Renal cortical epithelial cell (primary cell): ENCODE measurements at regions not wholly inside any gene's neighbourhood (a gene's known extent, or its start where the extent isn't known, plus 50 kb on each side); places are given as distances from the start of the nearest gene placed in this dataset.
"Not testable (repeated sequence)": the region's sequence is repeated elsewhere in the genome, so short reads cannot be mapped to it uniquely, and the experiment has no call there.

Experiments used
- DNase-seq: peaks from one replicate; pipeline ENCODE4 v3.0.0-alpha.2; 2011; ENCODE audit warnings: low read depth

- peak; percentile 90 for DNase-seq
Measured at GRCh38 chr1:191498318-191498717, 659.9 kb upstream of the RGS18 start.

GRCh38 chr1:191498825-191499224, 659.4 kb upstream of the RGS18 start:
- DNase-seq = no peak

GRCh38 chr1:191504999-191505398, 653.3 kb upstream of the RGS18 start:
- no peak for DNase-seq

- DNase-seq = peak; percentile 92
Measured at GRCh38 chr1:191508239-191508638, 650.0 kb upstream of the RGS18 start.

GRCh38 chr1:191511480-191511879, 646.8 kb upstream of the RGS18 start:
- not testable (repeated sequence) for DNase-seq

GRCh38 chr1:191517826-191518225, 640.4 kb upstream of the RGS18 start:
- no peak for DNase-seq

- DNase-seq = peak; percentile 73
Measured at GRCh38 chr1:191519519-191519918, 638.7 kb upstream of the RGS18 start.

- no peak for DNase-seq
Measured at GRCh38 chr1:191520345-191520744, 637.9 kb upstream of the RGS18 start.

- not testable (repeated sequence) for DNase-seq
Measured at GRCh38 chr1:191525944-191526343, 632.3 kb upstream of the RGS18 start.

- DNase-seq = no peak
Measured at GRCh38 chr1:191528275-191528674, 630.0 kb upstream of the RGS18 start.

- no peak for DNase-seq
Measured at GRCh38 chr1:191530928-191531327, 627.3 kb upstream of the RGS18 start.

GRCh38 chr1:191533254-191533653, 625.0 kb upstream of the RGS18 start:
- DNase-seq = no peak

GRCh38 chr1:191536791-191537429, 621.4 kb upstream of the RGS18 start:
- DNase-seq = no peak

- DNase-seq = no peak
Measured at GRCh38 chr1:191541758-191542157, 616.5 kb upstream of the RGS18 start.

GRCh38 chr1:191542444-191542843, 615.8 kb upstream of the RGS18 start:
- DNase-seq = no peak

GRCh38 chr1:191546803-191547202, 611.5 kb upstream of the RGS18 start:
- no peak for DNase-seq

- DNase-seq = no peak
Measured at GRCh38 chr1:191551019-191551418, 607.2 kb upstream of the RGS18 start.

GRCh38 chr1:191558379-191558778, 599.9 kb upstream of the RGS18 start:
- DNase-seq = no peak

GRCh38 chr1:191561276-191561675, 597.0 kb upstream of the RGS18 start:
- DNase-seq = no peak

- DNase-seq = no peak
Measured at GRCh38 chr1:191564275-191564674, 594.0 kb upstream of the RGS18 start.

GRCh38 chr1:191572479-191572878, 585.8 kb upstream of the RGS18 start:
- DNase-seq = no peak

- DNase-seq = no peak
Measured at GRCh38 chr1:191575180-191575579, 583.1 kb upstream of the RGS18 start.

GRCh38 chr1:191575746-191576145, 582.5 kb upstream of the RGS18 start:
- peak; percentile 9 for DNase-seq

- no peak for DNase-seq
Measured at GRCh38 chr1:191577213-191577612, 581.0 kb upstream of the RGS18 start.
